Astrocyte of the cerebellum (primary cell): ENCODE measurements at regions not wholly inside any gene's neighbourhood (a gene's known extent, or its start where the extent isn't known, plus 50 kb on each side); places are given as distances from the start of the nearest gene placed in this dataset.

Experiments used
- DNase-seq: peaks from one replicate; pipeline ENCODE4 v3.0.0-alpha.2; 2011; ENCODE audit warnings: low read depth
- H3K4me3 ChIP-seq: 2 replicates; pipeline ENCODE4 v1.5.1; 2011; ENCODE audit warnings: mild to moderate bottlenecking, low read depth, low read length, moderate library complexity
- in situ Hi-C: cut with HindIII; loops from 2 replicates; pipeline ENCODE4 v1.10.0; 2017; ENCODE audit warnings: low sequenced_read_pairs
- TF ChIP-seq, protein P1 (sequence below): IDR thresholded peaks from 2 replicates; pipeline ENCODE4 v1.5.1; 2012; ENCODE audit warnings: low read length, low read depth, moderate library complexity, mild to moderate bottlenecking; ENCODE audit errors: missing control alignments

DNA sequence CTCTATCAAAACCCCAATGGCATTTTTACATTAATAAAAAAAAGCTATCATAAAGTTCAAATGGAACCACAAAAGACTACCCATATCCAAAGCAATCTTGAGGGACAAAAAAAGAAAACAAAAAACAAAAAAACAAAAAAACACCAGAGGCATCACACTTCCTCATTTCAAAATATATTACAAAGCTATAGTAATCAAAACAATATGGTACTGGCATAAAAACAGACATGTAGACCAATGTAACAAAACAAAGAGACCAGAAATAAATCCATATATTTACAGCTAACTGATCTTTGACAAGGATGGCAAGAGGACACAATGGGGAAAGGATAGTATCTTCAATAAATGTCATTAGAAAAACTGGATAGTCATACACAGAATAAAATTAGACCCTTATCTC is 245.1 kb upstream of the MSX2 start:
- TF ChIP-seq, protein P1, sequence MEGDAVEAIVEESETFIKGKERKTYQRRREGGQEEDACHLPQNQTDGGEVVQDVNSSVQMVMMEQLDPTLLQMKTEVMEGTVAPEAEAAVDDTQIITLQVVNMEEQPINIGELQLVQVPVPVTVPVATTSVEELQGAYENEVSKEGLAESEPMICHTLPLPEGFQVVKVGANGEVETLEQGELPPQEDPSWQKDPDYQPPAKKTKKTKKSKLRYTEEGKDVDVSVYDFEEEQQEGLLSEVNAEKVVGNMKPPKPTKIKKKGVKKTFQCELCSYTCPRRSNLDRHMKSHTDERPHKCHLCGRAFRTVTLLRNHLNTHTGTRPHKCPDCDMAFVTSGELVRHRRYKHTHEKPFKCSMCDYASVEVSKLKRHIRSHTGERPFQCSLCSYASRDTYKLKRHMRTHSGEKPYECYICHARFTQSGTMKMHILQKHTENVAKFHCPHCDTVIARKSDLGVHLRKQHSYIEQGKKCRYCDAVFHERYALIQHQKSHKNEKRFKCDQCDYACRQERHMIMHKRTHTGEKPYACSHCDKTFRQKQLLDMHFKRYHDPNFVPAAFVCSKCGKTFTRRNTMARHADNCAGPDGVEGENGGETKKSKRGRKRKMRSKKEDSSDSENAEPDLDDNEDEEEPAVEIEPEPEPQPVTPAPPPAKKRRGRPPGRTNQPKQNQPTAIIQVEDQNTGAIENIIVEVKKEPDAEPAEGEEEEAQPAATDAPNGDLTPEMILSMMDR = no peak
- no peak for DNase-seq
- in situ Hi-C loops = no loop called here
- H3K4me3 ChIP-seq = no peak overlapping the region

DNA sequence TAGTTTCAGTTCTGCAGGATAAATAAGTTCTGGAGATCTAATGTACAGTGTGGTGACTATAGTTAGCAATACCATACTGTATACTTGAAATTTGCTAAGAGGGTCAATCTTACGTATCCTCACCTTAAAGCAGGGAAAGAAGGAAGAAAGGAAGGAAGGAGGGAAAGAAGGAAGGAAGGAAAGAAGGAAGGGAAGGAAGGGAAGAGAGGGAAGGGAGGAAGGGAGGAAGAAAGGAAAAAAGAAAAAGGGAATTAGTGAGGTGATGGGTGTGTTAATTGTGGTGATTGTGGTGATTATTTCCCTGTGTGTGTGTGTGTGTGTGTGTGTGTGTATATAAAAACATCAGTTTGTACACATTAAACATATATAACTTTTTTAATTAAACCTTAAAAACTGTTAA is 242.6 kb upstream of the MSX2 start:
- no peak for DNase-seq
- in situ Hi-C loops = no loop called here
- H3K4me3 ChIP-seq = no peak overlapping the region
- TF ChIP-seq, protein P1 = no peak

DNA sequence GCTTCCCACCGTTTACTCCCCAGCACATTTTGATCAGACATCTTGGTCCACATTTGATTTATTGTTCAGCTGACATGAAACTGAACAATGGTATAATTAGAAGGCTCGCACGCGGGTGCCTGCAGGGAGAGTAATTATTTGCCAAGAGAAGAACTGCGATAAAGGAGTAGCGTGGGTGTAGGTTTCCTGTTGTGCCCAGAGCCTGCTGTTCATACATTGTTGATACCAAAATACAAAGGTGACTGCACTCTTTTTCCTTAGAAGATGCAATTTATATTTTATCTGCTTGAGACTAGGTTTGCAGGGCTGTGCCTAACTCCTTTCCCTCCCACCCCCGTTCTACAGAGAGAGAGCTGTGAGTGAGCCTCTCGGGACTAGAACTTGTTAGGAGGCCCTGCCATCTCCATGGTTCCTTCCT is 241.8 kb upstream of the MSX2 start:
- no peak for DNase-seq
- H3K4me3 ChIP-seq = no peak overlapping the region
- TF ChIP-seq, protein P1 = no peak
- in situ Hi-C loops = no loop called here

DNA sequence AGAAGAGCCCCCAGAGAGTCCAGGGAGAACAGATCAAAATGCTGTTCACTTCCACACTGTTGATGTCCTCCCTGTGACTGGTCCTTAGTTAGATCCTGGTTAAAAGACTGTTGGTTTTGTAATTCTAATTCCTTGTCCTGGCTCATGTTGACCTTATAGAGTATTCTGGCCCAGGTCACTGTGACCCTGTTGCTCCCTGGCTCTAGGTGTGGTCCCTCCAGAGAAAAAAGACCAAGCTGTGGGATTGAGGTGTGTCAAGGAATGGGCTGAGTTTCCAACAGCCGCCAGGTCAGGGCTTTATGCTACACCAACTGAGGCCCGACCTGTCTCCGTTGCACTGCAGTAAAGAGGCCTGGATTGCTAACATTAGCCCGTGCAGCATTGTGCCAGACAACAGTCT is 241.0 kb upstream of the MSX2 start:
- in situ Hi-C loops = no loop called here
- no peak overlapping the region for H3K4me3 ChIP-seq
- TF ChIP-seq, protein P1 = no peak
- no peak for DNase-seq

DNA sequence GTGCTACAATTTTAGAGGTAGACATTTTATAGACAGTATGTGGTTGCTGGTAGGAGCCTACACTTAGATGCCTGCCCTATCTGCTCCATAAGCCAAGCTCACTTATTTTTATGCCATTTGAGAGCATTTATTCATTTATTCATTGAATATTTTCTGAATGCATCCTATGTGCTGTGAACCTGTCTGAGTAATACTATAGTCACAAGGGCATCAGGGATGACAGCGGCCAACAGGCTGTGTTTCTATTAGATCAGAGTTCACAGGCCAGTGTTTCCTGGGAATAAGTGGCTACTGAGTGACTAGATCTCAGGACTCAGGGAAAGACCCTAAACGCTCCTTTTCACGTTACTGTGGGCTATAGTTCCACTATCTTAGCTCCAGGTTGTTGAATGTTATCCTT is 235.2 kb upstream of the MSX2 start:
- TF ChIP-seq, protein P1 = no peak
- in situ Hi-C loops = no loop called here
- H3K4me3 ChIP-seq = no peak overlapping the region
- DNase-seq = no peak

DNA sequence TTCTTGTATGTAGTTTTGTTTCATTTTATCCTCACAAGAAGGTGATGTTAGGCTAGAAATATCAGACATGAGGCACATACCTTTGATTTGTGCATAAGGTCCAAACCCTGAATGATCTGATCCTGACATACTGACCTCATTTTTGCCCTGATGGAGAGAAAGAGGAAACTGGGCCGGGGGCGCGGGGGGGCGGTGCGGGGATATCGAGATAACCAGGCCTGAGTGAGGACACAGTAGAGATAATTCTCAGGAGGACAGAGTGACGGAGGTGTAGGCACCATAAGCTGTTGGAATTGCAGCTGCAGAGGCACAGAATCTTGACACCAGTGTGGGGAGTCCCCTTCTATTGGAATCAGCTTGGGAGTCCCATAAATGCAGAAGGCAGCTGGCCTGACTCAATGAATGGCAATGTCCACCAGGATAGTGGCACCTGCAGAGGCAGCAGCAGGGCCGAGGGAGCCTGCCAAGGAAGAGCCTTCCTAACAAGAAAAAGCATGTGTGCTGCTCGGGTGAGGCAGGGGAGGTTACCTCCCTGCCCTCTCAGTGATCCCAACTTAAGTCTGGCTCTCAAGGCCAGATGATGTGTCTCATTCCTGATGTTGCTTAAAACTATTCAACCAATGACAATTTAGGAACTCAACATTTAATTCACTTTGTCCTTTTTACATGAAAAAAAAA is 234.3 kb upstream of the MSX2 start:
- TF ChIP-seq, protein P1 = no peak
- no peak for DNase-seq
- no peak overlapping the region for H3K4me3 ChIP-seq
- in situ Hi-C loops = no loop called here
